H1 (cell line): ENCODE measurements at regions not wholly inside any gene's neighbourhood (a gene's known extent, or its start where the extent isn't known, plus 50 kb on each side); places are given as distances from the start of the nearest gene placed in this dataset.

Source experiments
- POLR2AphosphoS5 ChIP-seq: IDR thresholded peaks from 2 replicates; pipeline ENCODE4 v1.6.1; 2011; ENCODE audit warnings: low read depth, low read length
- RFX5 ChIP-seq: IDR thresholded peaks from 2 replicates; pipeline ENCODE4 v1.6.1; 2011; ENCODE audit warnings: low read depth, low read length, improper control_type of control experiment, borderline replicate concordance
- RNF2 ChIP-seq: fragments of 200-900, 300-1000 bp; sonication (generic); IDR thresholded peaks from 2 replicates; pipeline ENCODE4 v1.7.1; 2016; ENCODE audit warnings: borderline replicate concordance, low read depth, mild to moderate bottlenecking, antibody characterized with exemption, low read length; ENCODE audit not compliant: poor library complexity, severe bottlenecking; ENCODE audit errors: missing control alignments
- TAF7 ChIP-seq: optimal IDR thresholded peaks from 2 replicates; pipeline ENCODE3; 2011; ENCODE audit warnings: low read depth, mild to moderate bottlenecking, inconsistent platforms, low read length, moderate library complexity, borderline replicate concordance
- TF ChIP-seq, protein P1 (sequence below), 3 experiments: IDR thresholded peaks; 1 replicate in 2 of 3; 2 replicates in 1 of 3; pipeline versions ENCODE4 v1.5.1 to v1.6.1; 2011; ENCODE audit warnings: low read length in 3 of 3, mild to moderate bottlenecking in 3 of 3, inconsistent platforms in 2 of 3, low read depth in 1 of 3, moderate library complexity in 1 of 3; ENCODE audit not compliant: insufficient read depth in 1 of 3; ENCODE audit errors: control extremely low read depth in 1 of 3

DNA sequence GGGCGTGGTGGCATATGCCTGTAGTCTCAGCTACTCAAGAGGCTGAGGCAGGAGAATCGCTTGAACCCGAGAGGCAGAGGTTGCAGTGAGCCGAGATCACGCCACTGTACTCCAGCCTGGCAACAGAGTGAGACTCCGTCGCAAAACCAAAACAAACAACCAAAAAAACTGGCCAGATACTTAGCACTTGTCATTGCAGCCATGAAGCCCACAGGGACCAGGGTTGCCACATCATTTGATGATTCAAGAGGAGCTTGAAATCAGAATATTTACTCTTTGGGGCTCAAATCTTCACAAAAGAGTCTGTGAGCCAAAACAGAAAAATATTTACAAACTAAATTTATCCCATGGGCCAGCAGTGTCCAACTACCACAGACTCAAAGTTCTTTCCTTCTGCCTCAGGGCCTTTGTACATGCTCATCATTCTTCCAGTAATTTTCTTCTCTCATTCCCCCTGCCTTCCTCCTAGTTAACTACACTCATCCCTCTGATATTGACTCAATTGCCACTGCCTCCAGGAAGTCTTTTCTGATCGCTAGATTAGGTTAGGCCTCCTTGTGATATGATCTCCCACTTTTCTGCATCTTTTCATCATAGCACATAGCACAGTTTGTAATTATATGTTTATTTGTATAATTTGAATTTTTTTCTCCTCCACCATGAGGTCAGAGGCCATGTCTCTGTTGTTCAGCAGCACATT lies 130.8 kb upstream of the PLEKHG7 start:
- TF ChIP-seq, protein P1, sequence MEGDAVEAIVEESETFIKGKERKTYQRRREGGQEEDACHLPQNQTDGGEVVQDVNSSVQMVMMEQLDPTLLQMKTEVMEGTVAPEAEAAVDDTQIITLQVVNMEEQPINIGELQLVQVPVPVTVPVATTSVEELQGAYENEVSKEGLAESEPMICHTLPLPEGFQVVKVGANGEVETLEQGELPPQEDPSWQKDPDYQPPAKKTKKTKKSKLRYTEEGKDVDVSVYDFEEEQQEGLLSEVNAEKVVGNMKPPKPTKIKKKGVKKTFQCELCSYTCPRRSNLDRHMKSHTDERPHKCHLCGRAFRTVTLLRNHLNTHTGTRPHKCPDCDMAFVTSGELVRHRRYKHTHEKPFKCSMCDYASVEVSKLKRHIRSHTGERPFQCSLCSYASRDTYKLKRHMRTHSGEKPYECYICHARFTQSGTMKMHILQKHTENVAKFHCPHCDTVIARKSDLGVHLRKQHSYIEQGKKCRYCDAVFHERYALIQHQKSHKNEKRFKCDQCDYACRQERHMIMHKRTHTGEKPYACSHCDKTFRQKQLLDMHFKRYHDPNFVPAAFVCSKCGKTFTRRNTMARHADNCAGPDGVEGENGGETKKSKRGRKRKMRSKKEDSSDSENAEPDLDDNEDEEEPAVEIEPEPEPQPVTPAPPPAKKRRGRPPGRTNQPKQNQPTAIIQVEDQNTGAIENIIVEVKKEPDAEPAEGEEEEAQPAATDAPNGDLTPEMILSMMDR (IDR thresholded peaks at IDR 0.05; ENCODE audit: control extremely low read depth in 1 of 3, insufficient read depth in 1 of 3, low read depth in 1 of 3, low read length in 3 of 3), result no peak
- TF ChIP-seq TAF7 (no peak), RFX5 (no peak), RNF2 (no peak), POLR2AphosphoS5 (no peak)
